Epithelial cell of esophagus (primary cell): ENCODE measurements at regions not wholly inside any gene's neighbourhood (a gene's known extent, or its start where the extent isn't known, plus 50 kb on each side); places are given as distances from the start of the nearest gene placed in this dataset.

Experiments used
- DNase-seq: peaks from one replicate; pipeline ENCODE4 v3.0.0; 2010; ENCODE audit warnings: low read depth
- H3K4me3 ChIP-seq: 2 replicates; pipeline ENCODE4 v1.5.1; 2011; ENCODE audit warnings: mild to moderate bottlenecking, low read length, control low read depth
- TF ChIP-seq, protein P1 (sequence below): IDR thresholded peaks from 2 replicates; pipeline ENCODE4 v1.5.1; 2011; ENCODE audit warnings: low read depth, mild to moderate bottlenecking, low read length, control low read depth, inconsistent platforms; ENCODE audit not compliant: insufficient read depth; ENCODE audit errors: missing control alignments

DNA sequence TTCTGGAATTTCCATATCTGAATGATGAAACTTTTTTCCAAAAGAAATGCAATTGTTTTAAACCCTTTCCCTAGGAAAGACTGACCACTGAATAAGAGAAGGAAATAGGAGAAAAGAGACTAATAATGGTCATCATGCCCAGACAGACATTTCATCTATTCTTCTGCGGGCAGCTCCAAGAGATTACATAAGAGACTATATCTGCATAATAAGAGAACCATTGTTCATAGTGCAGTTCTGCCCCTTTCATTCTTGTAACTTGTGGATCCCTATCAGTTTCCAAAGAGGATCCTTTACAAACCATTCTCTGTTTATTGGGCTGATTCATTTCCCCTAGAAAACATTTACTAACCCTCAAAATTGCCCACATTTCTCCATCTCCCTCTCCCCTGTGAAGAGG, 197.8 kb downstream of the FSCB start:
- TF ChIP-seq, protein P1, sequence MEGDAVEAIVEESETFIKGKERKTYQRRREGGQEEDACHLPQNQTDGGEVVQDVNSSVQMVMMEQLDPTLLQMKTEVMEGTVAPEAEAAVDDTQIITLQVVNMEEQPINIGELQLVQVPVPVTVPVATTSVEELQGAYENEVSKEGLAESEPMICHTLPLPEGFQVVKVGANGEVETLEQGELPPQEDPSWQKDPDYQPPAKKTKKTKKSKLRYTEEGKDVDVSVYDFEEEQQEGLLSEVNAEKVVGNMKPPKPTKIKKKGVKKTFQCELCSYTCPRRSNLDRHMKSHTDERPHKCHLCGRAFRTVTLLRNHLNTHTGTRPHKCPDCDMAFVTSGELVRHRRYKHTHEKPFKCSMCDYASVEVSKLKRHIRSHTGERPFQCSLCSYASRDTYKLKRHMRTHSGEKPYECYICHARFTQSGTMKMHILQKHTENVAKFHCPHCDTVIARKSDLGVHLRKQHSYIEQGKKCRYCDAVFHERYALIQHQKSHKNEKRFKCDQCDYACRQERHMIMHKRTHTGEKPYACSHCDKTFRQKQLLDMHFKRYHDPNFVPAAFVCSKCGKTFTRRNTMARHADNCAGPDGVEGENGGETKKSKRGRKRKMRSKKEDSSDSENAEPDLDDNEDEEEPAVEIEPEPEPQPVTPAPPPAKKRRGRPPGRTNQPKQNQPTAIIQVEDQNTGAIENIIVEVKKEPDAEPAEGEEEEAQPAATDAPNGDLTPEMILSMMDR, result no peak
- no peak overlapping the region for H3K4me3 ChIP-seq
- no peak for DNase-seq

DNA sequence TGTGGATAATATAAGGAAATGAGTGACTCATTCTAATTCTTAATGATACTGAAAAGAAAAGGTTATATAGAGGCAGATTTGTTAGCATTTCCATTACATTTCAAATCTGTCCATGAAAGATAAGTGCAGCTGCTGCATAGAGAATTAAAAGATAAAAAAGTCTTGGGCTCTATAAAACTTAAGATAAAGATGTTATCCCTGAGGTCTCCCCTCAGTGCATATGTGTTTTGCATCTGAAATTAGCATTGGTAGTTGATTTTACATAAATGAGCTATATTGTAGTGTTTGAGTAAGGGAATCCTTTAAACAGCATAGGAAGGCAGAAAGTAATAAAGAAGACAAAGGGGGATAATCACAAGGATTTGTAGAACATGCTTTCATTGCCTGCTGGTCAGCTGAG, 206.2 kb downstream of the FSCB start:
- no peak for DNase-seq
- H3K4me3 ChIP-seq, result no peak overlapping the region
- TF ChIP-seq, protein P1, result no peak

DNA sequence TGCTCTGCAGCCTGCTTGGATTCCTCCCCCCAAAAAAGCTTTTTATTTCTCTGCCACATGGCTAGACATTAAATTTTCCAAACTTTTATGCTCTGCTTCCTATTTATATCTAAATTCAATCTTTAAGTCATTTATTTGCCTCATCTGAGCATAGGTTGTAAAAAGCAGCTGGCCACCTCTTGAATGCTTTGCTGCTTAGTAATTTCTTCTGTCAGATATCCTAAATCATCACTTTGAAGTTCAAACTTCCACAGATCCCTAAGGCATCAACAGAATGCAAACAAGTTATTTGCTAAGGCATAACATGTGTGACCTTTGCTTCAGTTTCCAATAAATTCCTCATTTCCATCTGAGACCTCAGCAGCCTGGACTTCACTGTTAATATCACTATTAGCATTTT, 209.6 kb downstream of the FSCB start:
- no peak for DNase-seq
- TF ChIP-seq, protein P1, result no peak
- H3K4me3 ChIP-seq, result no peak overlapping the region

DNA sequence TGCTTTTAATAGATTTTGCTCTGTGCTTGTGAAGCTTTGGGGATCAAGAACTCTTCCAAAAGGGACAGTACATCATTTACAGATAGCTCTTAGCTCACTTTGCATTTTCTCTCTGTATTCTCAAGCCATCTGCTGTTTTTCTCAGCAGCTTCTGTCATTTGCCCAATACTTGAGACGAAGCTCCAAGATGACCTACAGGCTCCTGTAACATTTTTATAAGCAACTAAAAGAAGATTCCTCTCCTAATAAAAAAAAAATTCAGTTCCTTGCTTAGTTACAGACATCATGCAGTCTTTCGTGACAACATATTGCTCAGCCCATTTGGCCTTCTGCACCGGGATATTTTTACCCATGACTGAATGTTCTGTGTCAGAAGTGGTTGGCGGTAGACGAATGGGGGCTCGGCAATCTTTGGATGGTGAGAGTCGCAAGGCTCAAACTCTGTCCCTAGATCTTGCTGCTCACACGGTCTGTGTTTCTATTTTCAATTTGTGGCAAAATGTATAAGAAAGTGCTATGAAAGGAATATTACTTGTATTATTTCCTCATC, 215.6 kb downstream of the FSCB start:
- H3K4me3 ChIP-seq, result no peak overlapping the region
- DNase-seq, result no peak
- TF ChIP-seq, protein P1, result no peak

DNA sequence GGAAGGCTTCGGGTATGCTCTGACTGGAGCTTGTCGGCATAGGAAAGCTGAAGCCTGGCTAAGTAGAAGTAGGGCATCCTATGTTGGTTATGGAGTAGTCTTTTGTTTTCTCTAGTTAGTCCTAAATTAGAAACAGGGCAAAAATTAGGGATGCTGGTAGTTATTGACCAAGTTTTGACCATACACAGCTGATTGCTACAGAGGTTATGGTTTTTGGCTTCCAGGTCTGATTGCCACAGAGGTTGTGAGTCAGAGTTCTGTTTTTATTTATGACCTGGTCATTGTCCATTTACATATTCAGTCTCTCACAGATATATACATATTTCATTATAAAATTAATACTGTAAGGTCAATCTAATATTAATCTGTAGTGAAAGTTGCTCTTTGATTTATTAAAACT, 219.2 kb downstream of the FSCB start:
- TF ChIP-seq, protein P1, result no peak
- no peak overlapping the region for H3K4me3 ChIP-seq
- DNase-seq, result no peak

DNA sequence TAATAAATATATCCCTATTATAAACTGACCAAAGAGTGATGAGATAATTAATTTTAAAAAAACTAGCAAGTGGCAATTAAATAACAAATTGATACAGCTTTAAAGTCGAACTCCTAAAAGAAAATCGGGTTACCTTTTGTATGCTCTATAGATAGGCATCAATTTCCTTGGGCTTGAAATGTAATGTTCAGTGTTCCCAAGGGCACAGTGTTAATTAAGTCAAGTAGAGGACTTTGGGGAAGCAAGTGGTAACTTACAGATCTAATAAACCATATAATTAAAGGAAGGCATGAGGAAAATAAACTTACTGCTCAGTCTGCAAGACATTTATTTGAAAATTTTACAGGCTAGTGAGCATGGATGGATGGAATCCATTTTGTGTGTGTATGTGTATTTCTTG, 220.9 kb downstream of the FSCB start:
- H3K4me3 ChIP-seq, result no peak overlapping the region
- TF ChIP-seq, protein P1, result no peak
- no peak for DNase-seq

DNA sequence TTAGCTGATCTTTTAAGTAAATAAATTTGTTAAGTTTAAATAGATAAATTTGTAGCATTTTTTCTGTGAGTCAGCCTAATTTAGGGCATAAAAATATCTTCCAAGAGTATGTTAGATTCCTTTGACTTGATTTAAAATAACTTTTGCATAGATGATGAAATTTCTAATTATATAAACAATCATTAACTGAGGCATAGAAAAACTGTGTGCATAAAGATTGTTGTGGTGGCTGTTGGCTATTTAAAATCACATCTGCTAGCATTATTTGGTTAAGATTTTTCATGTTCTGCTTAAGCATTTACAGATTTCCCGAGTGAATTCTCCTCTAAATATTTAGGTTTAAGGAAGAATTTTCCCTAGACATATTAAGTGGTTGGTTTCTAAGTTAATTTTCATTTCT, 223.2 kb downstream of the FSCB start:
- TF ChIP-seq, protein P1, result no peak
- DNase-seq, result no peak
- no peak overlapping the region for H3K4me3 ChIP-seq
